ENCODE measurements at regions not wholly inside any gene's neighbourhood (a gene's known extent, or its start where the extent isn't known, plus 50 kb on each side); places are given as distances from the start of the nearest gene placed in this dataset.

GRCh38 chr1:209526137-209526536 is 57.4 kb upstream of the CAMK1G start:
- TF ChIP-seq YY1 (IDR thresholded peaks at IDR 0.05; ENCODE audit: low read depth), result no peak
- TF ChIP-seq CREB1 (IDR thresholded peaks at IDR 0.05; ENCODE audit: low read depth), result no peak
- TF ChIP-seq RAD21 (IDR thresholded peaks at IDR 0.05; ENCODE audit: low read depth), result no peak
- TF ChIP-seq REST (IDR thresholded peaks at IDR 0.05; ENCODE audit: low read depth), result no peak
- no peak for TF ChIP-seq ZBTB7A (IDR thresholded peaks at IDR 0.05; ENCODE audit: low read depth)
- no peak for TF ChIP-seq EP300 (IDR thresholded peaks at IDR 0.05; ENCODE audit: borderline replicate concordance)
- no peak for TF ChIP-seq FOXM1 (IDR thresholded peaks at IDR 0.05; ENCODE audit: borderline replicate concordance, low read depth)
- no peak for TF ChIP-seq EGR1 (IDR thresholded peaks at IDR 0.05)
- no peak for TF ChIP-seq TEAD4 (IDR thresholded peaks at IDR 0.05)
- no peak for TF ChIP-seq CEBPB (IDR thresholded peaks at IDR 0.05)
- no peak for TF ChIP-seq NFIC (IDR thresholded peaks at IDR 0.05)
- TF ChIP-seq USF1 (IDR thresholded peaks at IDR 0.05), result no peak
- no peak for TF ChIP-seq MAX (IDR thresholded peaks at IDR 0.05)
- TF ChIP-seq TCF12 (IDR thresholded peaks at IDR 0.05; ENCODE audit: low read depth), result no peak
- TF ChIP-seq TAF1 (IDR thresholded peaks at IDR 0.05; ENCODE audit: low read depth), result no peak

- TF ChIP-seq REST (IDR thresholded peaks at IDR 0.05; ENCODE audit: low read depth) (no peak), MAX (IDR thresholded peaks at IDR 0.05) (no peak), TCF12 (IDR thresholded peaks at IDR 0.05; ENCODE audit: low read depth) (no peak), USF1 (IDR thresholded peaks at IDR 0.05) (no peak), TAF1 (IDR thresholded peaks at IDR 0.05; ENCODE audit: low read depth) (no peak), CEBPB (IDR thresholded peaks at IDR 0.05) (no peak), ZBTB7A (IDR thresholded peaks at IDR 0.05; ENCODE audit: low read depth) (no peak), CREB1 (IDR thresholded peaks at IDR 0.05; ENCODE audit: low read depth) (no peak), RAD21 (IDR thresholded peaks at IDR 0.05; ENCODE audit: low read depth) (no peak), YY1 (IDR thresholded peaks at IDR 0.05; ENCODE audit: low read depth) (no peak), EP300 (IDR thresholded peaks at IDR 0.05; ENCODE audit: borderline replicate concordance) (no peak), EGR1 (IDR thresholded peaks at IDR 0.05) (no peak)
These were observed 56.1 kb upstream of the CAMK1G start for GRCh38 chr1:209527372-209527771.

GRCh38 chr1:209527993-209528717 is 55.4 kb upstream of the CAMK1G start:
- TF ChIP-seq REST (IDR thresholded peaks at IDR 0.05; ENCODE audit: low read depth) (no peak), NFIC (IDR thresholded peaks at IDR 0.05) (no peak), MAX (IDR thresholded peaks at IDR 0.05) (no peak), TAF1 (IDR thresholded peaks at IDR 0.05; ENCODE audit: low read depth) (no peak), EP300 (IDR thresholded peaks at IDR 0.05; ENCODE audit: borderline replicate concordance) (no peak), YY1 (IDR thresholded peaks at IDR 0.05; ENCODE audit: low read depth) (no peak), TCF12 (IDR thresholded peaks at IDR 0.05; ENCODE audit: low read depth) (no peak), ZBTB7A (IDR thresholded peaks at IDR 0.05; ENCODE audit: low read depth) (no peak)

- TF ChIP-seq ZBTB7A (IDR thresholded peaks at IDR 0.05; ENCODE audit: low read depth) (no peak), CREB1 (IDR thresholded peaks at IDR 0.05; ENCODE audit: low read depth) (no peak), EP300 (IDR thresholded peaks at IDR 0.05; ENCODE audit: borderline replicate concordance) (no peak), RAD21 (IDR thresholded peaks at IDR 0.05; ENCODE audit: low read depth) (no peak), TAF1 (IDR thresholded peaks at IDR 0.05; ENCODE audit: low read depth) (no peak), YY1 (IDR thresholded peaks at IDR 0.05; ENCODE audit: low read depth) (no peak), NFIC (IDR thresholded peaks at IDR 0.05) (no peak), TCF12 (IDR thresholded peaks at IDR 0.05; ENCODE audit: low read depth) (no peak), FOXM1 (IDR thresholded peaks at IDR 0.05; ENCODE audit: borderline replicate concordance, low read depth) (no peak), TEAD4 (IDR thresholded peaks at IDR 0.05) (no peak), USF1 (IDR thresholded peaks at IDR 0.05) (no peak), CEBPB (IDR thresholded peaks at IDR 0.05) (no peak), MAX (IDR thresholded peaks at IDR 0.05) (no peak), EGR1 (IDR thresholded peaks at IDR 0.05) (no peak), REST (IDR thresholded peaks at IDR 0.05; ENCODE audit: low read depth) (no peak)
These were observed 54.3 kb upstream of the CAMK1G start for GRCh38 chr1:209529233-209529632.

Measured in Ishikawa (cell line).